CD14-positive monocyte (primary cell): ENCODE measurements at regions not wholly inside any gene's neighbourhood (a gene's known extent, or its start where the extent isn't known, plus 50 kb on each side); places are given as distances from the start of the nearest gene placed in this dataset.

Source experiments
- DNase-seq, 3 donors: peaks; one replicate each; pipeline ENCODE4 v3.0.0-alpha.2; 2011 to 2022
- H2AFZ ChIP-seq: 2 replicates; pipeline ENCODE4 v1.6.0; 2012; ENCODE audit warnings: mild to moderate bottlenecking, low read depth, low read length, inconsistent platforms; ENCODE audit not compliant: insufficient read depth, poor library complexity, severe bottlenecking
- H3K27ac ChIP-seq, 2 donors: 1 replicate in 1 of 2; 2 replicates in 1 of 2; pipeline ENCODE4 v1.5.1; 2012 to 2013; ENCODE audit warnings: low read length in 2 of 2, control low read depth in 1 of 2, inconsistent platforms in 1 of 2, low read depth in 1 of 2, mild to moderate bottlenecking in 1 of 2
- H3K27me3 ChIP-seq, 2 donors: one replicate each; pipeline versions ENCODE4 v1.6.0 to v1.6.1; 2011 to 2013; ENCODE audit warnings: low read length in 2 of 2; ENCODE audit not compliant: control insufficient read depth in 2 of 2, insufficient read depth in 2 of 2
- H3K36me3 ChIP-seq, 2 donors: replicated peaks in 1 of 2; 1 replicate in 1 of 2; 2 replicates in 1 of 2; pipeline versions ENCODE4 v1.5.1 to v1.6.1; 2012 to 2013; ENCODE audit warnings: low read length in 2 of 2, control low read depth in 1 of 2, inconsistent platforms in 1 of 2, mild to moderate bottlenecking in 1 of 2; ENCODE audit not compliant: insufficient read depth in 2 of 2, control insufficient read depth in 1 of 2
- H3K4me1 ChIP-seq, 2 donors: 1 replicate in 1 of 2; 2 replicates in 1 of 2; pipeline versions ENCODE4 v1.5.1 to v1.6.1; 2012 to 2013; ENCODE audit warnings: low read length in 2 of 2, control low read depth in 1 of 2, inconsistent platforms in 1 of 2, mild to moderate bottlenecking in 1 of 2, moderate library complexity in 1 of 2; ENCODE audit not compliant: insufficient read depth in 2 of 2, control insufficient read depth in 1 of 2
- H3K4me2 ChIP-seq: replicated peaks from 2 replicates; pipeline ENCODE3; 2012; ENCODE audit warnings: low read length, moderate library complexity, mild to moderate bottlenecking; ENCODE audit not compliant: poor library complexity, severe bottlenecking; ENCODE audit errors: extremely low read depth
- H3K4me3 ChIP-seq, 3 experiments: fragments of 200-600 bp in 1 of 3; sonication (generic) in 1 of 3; replicated peaks in 1 of 3; 1 replicate in 2 of 3; 2 replicates in 1 of 3; pipeline ENCODE4 v1.5.1; 2011 to 2013; ENCODE audit warnings: low read length in 3 of 3, mild to moderate bottlenecking in 3 of 3, control low read depth in 2 of 3, low read depth in 2 of 3, inconsistent platforms in 1 of 3, moderate library complexity in 1 of 3
- H3K79me2 ChIP-seq: 2 replicates; pipeline ENCODE4 v1.6.0; 2012; ENCODE audit warnings: mild to moderate bottlenecking, control low read depth, inconsistent platforms, low read length, moderate library complexity; ENCODE audit not compliant: insufficient read depth
- H3K9ac ChIP-seq: 2 replicates; pipeline ENCODE4 v1.6.0; 2017; ENCODE audit warnings: low read length, mild to moderate bottlenecking; ENCODE audit not compliant: insufficient read depth, poor library complexity, severe bottlenecking
- H3K9me3 ChIP-seq, 2 donors: replicated peaks in 1 of 2; 1 replicate in 1 of 2; 2 replicates in 1 of 2; pipeline versions ENCODE4 v1.5.1 to v1.6.1; 2012 to 2013; ENCODE audit warnings: low read length in 2 of 2, control low read depth in 1 of 2; ENCODE audit not compliant: control insufficient read depth in 1 of 2, insufficient read depth in 1 of 2
- H4K20me1 ChIP-seq: 2 replicates; pipeline ENCODE4 v1.6.0; 2012; ENCODE audit warnings: mild to moderate bottlenecking, low read length, control low read depth, moderate library complexity; ENCODE audit not compliant: insufficient read depth
- H3K27ac Mint-ChIP-seq, 7 donors: one replicate each; pipeline ENCODE4 v1.8.0; 2020; ENCODE audit warnings: mild to moderate bottlenecking in 7 of 7, mixed read lengths in 7 of 7, moderate library complexity in 6 of 7, inconsistent platforms in 2 of 7
- H3K27me3 Mint-ChIP-seq, 3 donors: one replicate each; pipeline ENCODE4 v1.8.0; 2021 to 2022; ENCODE audit warnings: low read depth in 3 of 3, mild to moderate bottlenecking in 3 of 3, mixed read lengths in 3 of 3, moderate library complexity in 3 of 3, inconsistent platforms in 1 of 3
- H3K36me3 Mint-ChIP-seq, 2 donors: one replicate each; pipeline ENCODE4 v1.8.0; 2020; ENCODE audit warnings: mixed read lengths in 2 of 2, inconsistent platforms in 1 of 2, mild to moderate bottlenecking in 1 of 2
- H3K4me1 Mint-ChIP-seq: one replicate; pipeline ENCODE4 v1.8.0; 2020; ENCODE audit warnings: mild to moderate bottlenecking, mixed read lengths
- H3K4me3 Mint-ChIP-seq, 2 donors: one replicate each; pipeline ENCODE4 v1.8.0; 2020; ENCODE audit warnings: mild to moderate bottlenecking in 2 of 2, mixed read lengths in 2 of 2, moderate library complexity in 1 of 2
- H3K9me3 Mint-ChIP-seq, 7 donors: one replicate each; pipeline ENCODE4 v1.8.0; 2020 to 2022; ENCODE audit warnings: mixed read lengths in 7 of 7, mild to moderate bottlenecking in 6 of 7, moderate library complexity in 6 of 7, inconsistent platforms in 2 of 7
- WGBS: methylation state at CpG from one replicate; pipeline ENCODE4 v1.1.5; 2013; ENCODE audit warnings: missing lambda C conversion rate; ENCODE audit not compliant: insufficient coverage; 5-methylcytosine and 5-hydroxymethylcytosine counted together
- intact Hi-C, 2 donors: fragments of 100-400 bp; cut with micrococcal nuclease; formaldehyde crosslinking; loops; one replicate each; pipeline versions ENCODE4 v1.15.0 to v1.15.1; 2023
- TF ChIP-seq, protein P1 (sequence below): fragments of 200-600 bp; IDR thresholded peaks from one replicate; pipeline ENCODE4 v1.8.0; 2022; ENCODE audit warnings: antibody characterized with exemption, mild to moderate bottlenecking

DNA sequence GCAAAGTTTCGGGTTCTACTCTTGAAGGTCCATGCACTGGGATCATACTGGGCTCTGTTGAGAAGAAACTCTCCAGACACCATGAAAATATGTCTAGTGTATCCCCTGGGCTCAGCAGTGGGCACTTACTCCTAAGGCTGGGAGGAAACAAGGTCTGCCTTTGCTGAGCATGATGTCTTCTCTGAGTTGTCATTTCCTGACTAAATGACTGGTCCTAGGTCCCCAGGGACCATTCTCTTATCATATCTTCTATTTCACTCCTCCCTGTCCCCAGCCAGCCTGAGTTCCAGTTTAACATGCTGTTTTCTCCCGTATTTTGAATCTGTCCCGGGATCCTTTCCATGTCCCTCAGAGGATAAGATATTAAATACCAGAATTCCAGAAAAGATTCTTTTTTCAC, 225.4 kb downstream of the MTRR start:
- H3K9me3 Mint-ChIP-seq, result peaks cover 7 to 39% (median 15%) of the 10 kb centered on the region in 7 donors
- TF ChIP-seq, protein P1, sequence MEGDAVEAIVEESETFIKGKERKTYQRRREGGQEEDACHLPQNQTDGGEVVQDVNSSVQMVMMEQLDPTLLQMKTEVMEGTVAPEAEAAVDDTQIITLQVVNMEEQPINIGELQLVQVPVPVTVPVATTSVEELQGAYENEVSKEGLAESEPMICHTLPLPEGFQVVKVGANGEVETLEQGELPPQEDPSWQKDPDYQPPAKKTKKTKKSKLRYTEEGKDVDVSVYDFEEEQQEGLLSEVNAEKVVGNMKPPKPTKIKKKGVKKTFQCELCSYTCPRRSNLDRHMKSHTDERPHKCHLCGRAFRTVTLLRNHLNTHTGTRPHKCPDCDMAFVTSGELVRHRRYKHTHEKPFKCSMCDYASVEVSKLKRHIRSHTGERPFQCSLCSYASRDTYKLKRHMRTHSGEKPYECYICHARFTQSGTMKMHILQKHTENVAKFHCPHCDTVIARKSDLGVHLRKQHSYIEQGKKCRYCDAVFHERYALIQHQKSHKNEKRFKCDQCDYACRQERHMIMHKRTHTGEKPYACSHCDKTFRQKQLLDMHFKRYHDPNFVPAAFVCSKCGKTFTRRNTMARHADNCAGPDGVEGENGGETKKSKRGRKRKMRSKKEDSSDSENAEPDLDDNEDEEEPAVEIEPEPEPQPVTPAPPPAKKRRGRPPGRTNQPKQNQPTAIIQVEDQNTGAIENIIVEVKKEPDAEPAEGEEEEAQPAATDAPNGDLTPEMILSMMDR, result no peak
- Histone ChIP-seq H3K27me3 (no peaks in the 10 kb centered on the region), H3K27ac (no peak overlapping the region), H4K20me1 (no peaks in the 10 kb centered on the region), H3K9me3 (peaks cover 15 to 28% of the 10 kb centered on the region in 2 donors), H3K4me3 (no peak overlapping the region), H2AFZ (no peak overlapping the region), H3K4me1 (no peaks in the 10 kb centered on the region), H3K79me2 (no peaks in the 10 kb centered on the region), H3K4me2 (no peak overlapping the region), H3K9ac (no peak overlapping the region), H3K36me3 (no peaks in the 10 kb centered on the region)
- H3K36me3 Mint-ChIP-seq, result no peaks in the 10 kb centered on the region
- H3K4me3 Mint-ChIP-seq, result no peak overlapping the region
- no peaks in the 10 kb centered on the region for H3K27me3 Mint-ChIP-seq
- no peaks in the 10 kb centered on the region for H3K4me1 Mint-ChIP-seq
- no peak for DNase-seq
- H3K27ac Mint-ChIP-seq, result no peak overlapping the region
- intact Hi-C loops, result no loop called here
- WGBS, result 88% methylated on average over 1 of the region's 3 CpGs

GRCh38 chr5:8097146-8097545, 228.2 kb downstream of the MTRR start:
- TF ChIP-seq, protein P1, result no peak

More at GRCh38 chr5:8097146-8097545, 228.2 kb downstream of the MTRR start:
- Mint-ChIP-seq H3K4me3 (no peak overlapping the region), H3K9me3 (peaks cover 5 to 26% (median 9%) of the 10 kb centered on the region in 7 donors), H3K27ac (no peak overlapping the region), H3K36me3 (no peaks in the 10 kb centered on the region), H3K27me3 (no peaks in the 10 kb centered on the region), H3K4me1 (no peaks in the 10 kb centered on the region)
- Histone ChIP-seq H3K79me2 (no peaks in the 10 kb centered on the region), H3K9me3 (peaks cover 8 to 18% of the 10 kb centered on the region in 2 donors), H3K4me2 (no peak overlapping the region), H3K27me3 (no peaks in the 10 kb centered on the region), H3K4me3 (no peak overlapping the region), H3K27ac (no peak overlapping the region), H3K9ac (no peak overlapping the region), H3K36me3 (no peaks in the 10 kb centered on the region), H3K4me1 (no peaks in the 10 kb centered on the region), H2AFZ (no peak overlapping the region), H4K20me1 (no peaks in the 10 kb centered on the region)
- 69% methylated on average over 1 of the region's 3 CpGs for WGBS
- no peak for DNase-seq
- intact Hi-C loops, result no loop called here
